K562 (cell line): ENCODE measurements at regions not wholly inside any gene's neighbourhood (a gene's known extent, or its start where the extent isn't known, plus 50 kb on each side); places are given as distances from the start of the nearest gene placed in this dataset.
A peak's percentile ranks its signal among the peaks of the same experiment; 100 is the strongest.

Source experiments
- ATAC-seq: fragments of 200-7000 bp; cut with Tn5 transposase; 3 replicates; pipeline ENCODE4 v1.9.1; 2020; ENCODE audit warnings: moderate library complexity
- BruUV-seq: library from RNA; stranded (reverse); fragments of 400-500 nt; replicated peaks from 2 replicates; lab custom pipeline; 2021; lab: Mats Ljungman, UMichigan
- CTCF ChIA-PET: fragments of 300-600 bp; formaldehyde crosslinking; extraction: SDS; loops from one replicate; lab custom pipeline; 2021; ENCODE audit warnings: low intra/inter-chr PET ratio; lab: Yijun Ruan, JAX
- POLR2A ChIA-PET: fragments of 300-600, 350-650 bp; sonication (Branson Sonifier 250); formaldehyde crosslinking; extraction: SDS; loops from one replicate; lab custom pipeline; 2021; ENCODE audit warnings: antibody characterized with exemption, inconsistent platforms; lab: Yijun Ruan, JAX
- DNase-seq, 4 experiments: peaks; one replicate each; pipeline versions ENCODE4 v3.0.0 to v3.0.0-alpha.2; 2011 to 2018; ENCODE audit warnings: low spot score in 3 of 4, mixed read lengths in 3 of 4; ENCODE audit errors: extremely low read depth in 1 of 4
- FAIRE-seq: peaks from 2 replicates; lab custom pipeline; 2011; peaks lifted over from hg19 to GRCh38; lab: Jason Lieb, UNC
- H2AFZ ChIP-seq: 2 replicates; pipeline ENCODE4 v1.6.0; 2011; ENCODE audit warnings: low read depth, low read length, control low read depth, inconsistent platforms
- H3K27ac ChIP-seq: fragments of 200-600 bp; 3 replicates; pipeline ENCODE4 v1.8.0; 2011; ENCODE audit warnings: low read depth, mild to moderate bottlenecking, control low read depth, inconsistent platforms, low read length, moderate library complexity, mixed read lengths; ENCODE audit errors: extremely low read depth
- H3K27me3 ChIP-seq, 2 experiments: fragments of 300-600 bp in 1 of 2; 2 replicates in 1 of 2; 3 replicates in 1 of 2; pipeline versions ENCODE4 v1.6.0 to v1.8.0; 2011; ENCODE audit warnings: inconsistent platforms in 2 of 2, low read length in 2 of 2, mild to moderate bottlenecking in 1 of 2, mixed read lengths in 1 of 2, moderate library complexity in 1 of 2; ENCODE audit not compliant: control insufficient read depth in 2 of 2, insufficient read depth in 2 of 2
- H3K36me3 ChIP-seq: fragments of 300-600 bp; 3 replicates; pipeline ENCODE4 v1.8.0; 2011; ENCODE audit warnings: mild to moderate bottlenecking, low read length, inconsistent platforms; ENCODE audit not compliant: control insufficient read depth, insufficient read depth
- H3K4me1 ChIP-seq, 2 experiments: fragments of 200-600 bp in 1 of 2; replicated peaks in 1 of 2; 2 replicates in 1 of 2; 3 replicates in 1 of 2; pipeline versions ENCODE4 v1.5.1 to v1.8.0; 2011; ENCODE audit warnings: inconsistent platforms in 2 of 2, low read length in 2 of 2, mild to moderate bottlenecking in 1 of 2, mixed read lengths in 1 of 2, moderate library complexity in 1 of 2; ENCODE audit not compliant: control insufficient read depth in 2 of 2, insufficient read depth in 2 of 2
- H3K4me2 ChIP-seq: 2 replicates; pipeline ENCODE4 v1.6.1; 2011; ENCODE audit warnings: low read length, control low read depth, inconsistent platforms, mixed read lengths; ENCODE audit not compliant: insufficient read depth
- H3K4me3 ChIP-seq: fragments of 200-600 bp; sonication (generic), shearing (Covaris generic); 2 replicates; pipeline ENCODE4 v1.5.1; 2016; ENCODE audit warnings: control low read depth, inconsistent platforms
- H3K79me2 ChIP-seq: fragments of 200-600 bp; 3 replicates; pipeline ENCODE4 v1.8.0; 2011; ENCODE audit warnings: low read length, inconsistent platforms; ENCODE audit not compliant: control insufficient read depth, insufficient read depth
- H3K9ac ChIP-seq, 2 experiments: 2 replicates each; pipeline versions ENCODE4 v1.6.0 to v1.6.1; 2011; ENCODE audit warnings: low read depth in 2 of 2, low read length in 2 of 2, control low read depth in 1 of 2, inconsistent platforms in 1 of 2, mild to moderate bottlenecking in 1 of 2, mixed read lengths in 1 of 2; ENCODE audit not compliant: insufficient read depth in 1 of 2
- H3K9me1 ChIP-seq: one replicate; pipeline ENCODE4 v1.6.0; 2011; ENCODE audit warnings: inconsistent platforms, mild to moderate bottlenecking, low read length, moderate library complexity; ENCODE audit not compliant: control insufficient read depth, insufficient read depth
- H3K9me3 ChIP-seq: replicated peaks from 2 replicates; pipeline ENCODE4 v1.5.1; 2011; ENCODE audit warnings: low read depth, low read length, inconsistent platforms; ENCODE audit not compliant: control insufficient read depth, insufficient read depth
- H4K20me1 ChIP-seq: replicated peaks from 2 replicates; pipeline ENCODE4 v1.6.1; 2011; ENCODE audit warnings: low read length, inconsistent platforms, mixed read lengths; ENCODE audit not compliant: control insufficient read depth, insufficient read depth
- CCAR2 ChIP-seq: fragments of 200-400 bp; formaldehyde crosslinking; IDR thresholded peaks from 2 replicates; pipeline ENCODE4 v1.6.1; 2017; ENCODE audit warnings: mild to moderate bottlenecking, low read depth, low read length
- HDAC3 ChIP-seq: fragments of 450-650 bp; IDR thresholded peaks from 2 replicates; pipeline ENCODE4 v1.6.1; 2018; ENCODE audit warnings: borderline replicate concordance, mild to moderate bottlenecking, moderate library complexity; ENCODE audit not compliant: partially characterized antibody
- HOXB6 ChIP-seq: fragments of 250-450 bp; sonication (Bioruptor Pico); IDR thresholded peaks from 2 replicates; pipeline ENCODE4 v1.5.1; 2022; ENCODE audit warnings: mild to moderate bottlenecking, borderline replicate concordance
- NONO ChIP-seq, 2 experiments: fragments of 200-400 bp in 1 of 2; fragments of 450-650 bp in 1 of 2; formaldehyde crosslinking in 1 of 2; IDR thresholded peaks; 2 replicates each; pipeline ENCODE4 v1.6.1; 2017; ENCODE audit warnings: low read depth in 2 of 2, mild to moderate bottlenecking in 2 of 2, moderate library complexity in 2 of 2, low read length in 1 of 2
- RAD21 ChIP-seq, 2 experiments: fragments of 250-450 bp in 1 of 2; fragments of 450-650 bp in 1 of 2; sonication (Bioruptor Pico) in 1 of 2; formaldehyde crosslinking in 1 of 2; IDR thresholded peaks in 1 of 2; conservative IDR thresholded peaks in 1 of 2; 2 replicates each; pipeline versions ENCODE4 v1.4.0 to v1.8.0; 2020 to 2022; ENCODE audit warnings: mild to moderate bottlenecking in 2 of 2, moderate library complexity in 1 of 2
- SMC3 ChIP-seq: conservative IDR thresholded peaks from 2 replicates; pipeline ENCODE4 v1.6.1; 2011; ENCODE audit warnings: low read depth, low read length, improper control_type of control experiment; ENCODE audit not compliant: insufficient read depth
- ZBED1 ChIP-seq: IDR thresholded peaks from 2 replicates; pipeline ENCODE4 v1.6.1; 2014
- ZNF282 ChIP-seq: sonication (generic); formaldehyde crosslinking; IDR thresholded peaks from 2 replicates; pipeline ENCODE4 v1.8.1; 2023; ENCODE audit warnings: missing genetic modification reagents
- ZNF316 ChIP-seq: fragments of 450-650 bp; IDR thresholded peaks from 2 replicates; pipeline ENCODE4 v1.6.1; 2016
- WGBS: fragments of 100-300 bp; shearing (Covaris generic); methylation state at CpG from one replicate; pipeline ENCODE4 v1.1.6; 2016; ENCODE audit warnings: low coverage, mixed read lengths; ENCODE audit not compliant: insufficient coverage; ENCODE audit errors: missing lambda C conversion rate; 5-methylcytosine and 5-hydroxymethylcytosine counted together
- in situ Hi-C: fragments of 300-500 bp; cut with MboI; formaldehyde crosslinking; loops from 4 replicates; pipeline ENCODE4 v1.15.0; 2018; ENCODE audit warnings: inconsistent platforms, mixed read lengths
- intact Hi-C: fragments of 100-400 bp; cut with micrococcal nuclease; formaldehyde crosslinking; loops from 2 replicates; pipeline ENCODE4 v1.14.2; 2022
- TF ChIP-seq, protein P1 (sequence below): fragments of 450-650 bp; IDR thresholded peaks from 2 replicates; pipeline ENCODE4 v1.6.1; 2016; ENCODE audit warnings: borderline replicate concordance
- TF ChIP-seq, protein P2 (sequence below): fragments of 450-650 bp; formaldehyde crosslinking; IDR thresholded peaks from 2 replicates; pipeline ENCODE4 v1.4.0; 2020; ENCODE audit warnings: mild to moderate bottlenecking, moderate library complexity

DNA sequence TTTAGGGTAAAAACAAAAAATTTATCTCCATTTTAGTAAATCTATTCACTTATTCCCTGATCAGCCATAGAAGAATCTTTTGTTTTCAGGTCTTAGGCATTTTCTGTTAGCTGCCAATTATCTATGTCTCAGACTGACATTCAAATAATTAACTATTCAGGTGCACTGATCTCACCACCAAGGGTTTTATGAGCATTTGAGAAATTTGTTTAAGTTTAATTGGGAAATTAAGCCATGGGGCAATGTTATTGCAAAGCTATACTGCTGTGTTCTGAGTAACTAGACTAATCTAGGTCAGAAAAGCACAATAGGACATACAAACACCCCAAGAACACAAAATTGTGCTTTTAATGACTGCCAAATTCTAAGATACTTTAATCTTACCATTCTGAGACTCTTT is 210.7 kb upstream of the EDNRB start:
- CTCF ChIA-PET: no interaction called here
- Histone ChIP-seq H3K9me1 (no peaks in the 10 kb centered on the region), H3K9ac (no peak overlapping the region), H3K4me3 (no peak overlapping the region), H4K20me1 (no peaks in the 10 kb centered on the region), H2AFZ (no peak overlapping the region)
- DNase-seq: no peak
- no peak for FAIRE-seq
- BruUV-seq: no TSS peak
- no peak for ATAC-seq
- TF ChIP-seq ZNF316: no peak
- TF ChIP-seq HOXB6: no peak
- TF ChIP-seq HDAC3: no peak
- TF ChIP-seq, all 486 proteins: peak for 0
- Histone ChIP-seq H3K27me3 (no peaks in the 10 kb centered on the region), H3K4me1 (no peaks in the 10 kb centered on the region), H3K9me3 (no peaks in the 10 kb centered on the region), H3K27ac (no peak overlapping the region), H3K4me2 (no peak overlapping the region), H3K36me3 (no peaks in the 10 kb centered on the region), H3K79me2 (no peaks in the 10 kb centered on the region)
- POLR2A ChIA-PET: no interaction called here
- intact Hi-C loops (no loop called here), in situ Hi-C loops (loop anchor here (10.0 to 25.0 kb wide), 2 partner anchors 858 to 1395 kb away; no protein-coding TSS in a partner anchor)

DNA sequence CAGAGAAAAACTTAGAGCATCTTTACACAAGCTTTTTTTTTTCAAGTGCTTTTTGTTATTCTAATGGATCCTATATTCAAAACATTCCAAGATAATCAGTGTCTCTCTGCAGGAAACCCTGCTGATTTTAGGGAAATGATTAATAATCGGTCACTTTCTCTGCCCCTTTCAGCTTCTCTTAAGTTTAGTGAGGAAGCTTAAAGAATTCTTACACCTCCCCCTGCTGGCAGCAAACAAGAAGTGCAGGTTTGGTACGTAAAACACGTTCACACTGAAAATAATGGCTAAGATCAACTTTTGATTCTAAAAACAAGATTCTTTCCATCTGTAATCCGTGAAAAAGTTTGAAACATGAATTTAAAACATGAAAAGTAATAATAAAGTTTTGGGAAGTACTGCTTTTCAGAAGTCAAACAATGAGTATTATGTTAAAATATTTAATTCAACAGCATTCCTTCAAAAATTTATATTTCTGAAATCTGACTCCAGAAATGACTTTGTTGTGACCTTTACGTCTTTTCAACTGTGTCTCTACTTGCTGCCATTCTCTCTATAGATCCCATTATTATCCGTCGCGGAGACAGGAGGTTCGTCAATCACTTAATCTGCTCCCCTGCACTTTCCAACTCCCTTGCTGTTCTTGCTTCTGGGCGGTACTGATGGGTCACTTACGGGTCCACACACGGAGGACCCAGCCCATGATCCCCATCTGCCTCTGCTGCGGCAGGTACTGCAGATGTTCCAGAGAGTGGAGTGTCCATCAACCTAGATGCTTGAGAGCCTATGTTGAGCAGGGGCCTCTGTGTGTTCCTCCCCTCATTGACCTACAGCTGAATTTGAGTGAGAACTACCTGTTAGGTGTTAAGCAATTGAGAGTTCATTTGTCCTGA is 203.1 kb upstream of the EDNRB start:
- ATAC-seq: 0 out of 3 replicates have a peak, but pooled peaks have one; percentile 39
- H4K20me1 ChIP-seq: no peaks in the 10 kb centered on the region
- no peaks in the 10 kb centered on the region for H3K9me1 ChIP-seq
- no peaks in the 10 kb centered on the region for H3K79me2 ChIP-seq
- peak; percentile 60 for FAIRE-seq
- no peak overlapping the region for H3K9ac ChIP-seq
- CTCF ChIA-PET: interaction anchor here (0.7 to 1.4 kb wide), 4 partner anchors 112 to 343 kb away, joined by 3 to 7 read pairs (median 4); no protein-coding TSS in a partner anchor
- no peaks in the 10 kb centered on the region for H3K27me3 ChIP-seq
- H3K4me3 ChIP-seq: no peak overlapping the region
- H3K27ac ChIP-seq: no peak overlapping the region
- 1% methylated on average over 13 of the region's 13 CpGs for WGBS
- no peak overlapping the region for H2AFZ ChIP-seq
- BruUV-seq: no TSS peak
- H3K4me2 ChIP-seq: no peak overlapping the region
- DNase-seq: peak; percentile 22 to 43 (median 32)
- H3K9me3 ChIP-seq: no peaks in the 10 kb centered on the region
- POLR2A ChIA-PET: no interaction called here
- intact Hi-C loops: loop anchor here (1.0 to 5.0 kb wide), 2 partner anchors 342 to 529 kb away; no protein-coding TSS in a partner anchor
- H3K36me3 ChIP-seq: no peaks in the 10 kb centered on the region
- H3K4me1 ChIP-seq: no peaks in the 10 kb centered on the region
- in situ Hi-C loops: loop anchor here (10.0 kb wide), 1 partner anchor 1403 kb away; no protein-coding TSS in a partner anchor
- TF ChIP-seq CCAR2: no peak
- TF ChIP-seq, protein P1, sequence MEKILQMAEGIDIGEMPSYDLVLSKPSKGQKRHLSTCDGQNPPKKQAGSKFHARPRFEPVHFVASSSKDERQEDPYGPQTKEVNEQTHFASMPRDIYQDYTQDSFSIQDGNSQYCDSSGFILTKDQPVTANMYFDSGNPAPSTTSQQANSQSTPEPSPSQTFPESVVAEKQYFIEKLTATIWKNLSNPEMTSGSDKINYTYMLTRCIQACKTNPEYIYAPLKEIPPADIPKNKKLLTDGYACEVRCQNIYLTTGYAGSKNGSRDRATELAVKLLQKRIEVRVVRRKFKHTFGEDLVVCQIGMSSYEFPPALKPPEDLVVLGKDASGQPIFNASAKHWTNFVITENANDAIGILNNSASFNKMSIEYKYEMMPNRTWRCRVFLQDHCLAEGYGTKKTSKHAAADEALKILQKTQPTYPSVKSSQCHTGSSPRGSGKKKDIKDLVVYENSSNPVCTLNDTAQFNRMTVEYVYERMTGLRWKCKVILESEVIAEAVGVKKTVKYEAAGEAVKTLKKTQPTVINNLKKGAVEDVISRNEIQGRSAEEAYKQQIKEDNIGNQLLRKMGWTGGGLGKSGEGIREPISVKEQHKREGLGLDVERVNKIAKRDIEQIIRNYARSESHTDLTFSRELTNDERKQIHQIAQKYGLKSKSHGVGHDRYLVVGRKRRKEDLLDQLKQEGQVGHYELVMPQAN: no peak
- TF ChIP-seq NONO (IDR thresholded peaks at IDR 0.05; ENCODE audit: low read depth in 2 of 2, low read length in 1 of 2): no peak
- TF ChIP-seq ZBED1: no peak
- TF ChIP-seq, protein P2, sequence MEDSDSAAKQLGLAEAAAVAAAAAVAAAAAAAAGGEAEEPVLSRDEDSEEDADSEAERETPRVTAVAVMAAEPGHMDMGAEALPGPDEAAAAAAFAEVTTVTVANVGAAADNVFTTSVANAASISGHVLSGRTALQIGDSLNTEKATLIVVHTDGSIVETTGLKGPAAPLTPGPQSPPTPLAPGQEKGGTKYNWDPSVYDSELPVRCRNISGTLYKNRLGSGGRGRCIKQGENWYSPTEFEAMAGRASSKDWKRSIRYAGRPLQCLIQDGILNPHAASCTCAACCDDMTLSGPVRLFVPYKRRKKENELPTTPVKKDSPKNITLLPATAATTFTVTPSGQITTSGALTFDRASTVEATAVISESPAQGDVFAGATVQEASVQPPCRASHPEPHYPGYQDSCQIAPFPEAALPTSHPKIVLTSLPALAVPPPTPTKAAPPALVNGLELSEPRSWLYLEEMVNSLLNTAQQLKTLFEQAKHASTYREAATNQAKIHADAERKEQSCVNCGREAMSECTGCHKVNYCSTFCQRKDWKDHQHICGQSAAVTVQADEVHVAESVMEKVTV (CRISPR knock-in tag): 0 out of 2 replicates have a peak, but pooled peaks have one; percentile 23
- no peak for TF ChIP-seq ZNF282
- peak; percentile 31; the same call in 1 of the 2 replicates for TF ChIP-seq SMC3
- TF ChIP-seq RAD21 (CRISPR knock-in tag; conservative IDR thresholded peaks at IDR 0.05 in 1 of 2, IDR thresholded peaks at IDR 0.05 in 1 of 2): peak; percentile 38 to 63
